ENCODE measurements at regions not wholly inside any gene's neighbourhood (a gene's known extent, or its start where the extent isn't known, plus 50 kb on each side); places are given as distances from the start of the nearest gene placed in this dataset.

DNA sequence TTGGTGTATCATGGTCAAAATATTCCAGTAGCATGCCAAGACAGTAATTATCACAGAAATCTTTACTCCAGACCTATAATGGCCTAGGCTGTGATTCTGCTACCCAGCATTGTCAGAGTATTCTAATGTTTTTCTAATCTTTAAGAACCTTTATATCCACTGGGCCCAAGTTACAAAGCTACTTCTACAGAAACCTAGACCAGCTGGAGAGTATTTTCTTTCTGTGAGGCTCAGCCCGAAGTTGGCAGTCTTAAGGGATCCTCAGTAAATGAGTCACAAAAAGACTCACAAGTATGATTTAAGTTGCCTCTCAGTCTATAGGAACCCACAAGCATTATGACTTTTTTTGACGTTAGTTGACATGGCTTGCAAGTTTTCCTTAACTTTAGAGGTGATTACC, 638.5 kb upstream of the FAM241A start:
- TF ChIP-seq CTCF (conservative IDR thresholded peaks at IDR 0.05 in 1 of 2, IDR thresholded peaks at IDR 0.05 in 1 of 2; ENCODE audit: extremely low read depth in 1 of 2, insufficient read depth in 1 of 2, low read depth in 1 of 2, low read length in 2 of 2) = no peak
- no peak for TF ChIP-seq EZH2 (IDR thresholded peaks at IDR 0.05; ENCODE audit: borderline replicate concordance, low read length)

All from mammary epithelial cell (primary cell).